H1 (cell line): ENCODE measurements at regions not wholly inside any gene's neighbourhood (a gene's known extent, or its start where the extent isn't known, plus 50 kb on each side); places are given as distances from the start of the nearest gene placed in this dataset.

Source experiments
- CTCF ChIA-PET: fragments of 300-600 bp; sonication (Branson Sonifier 250); formaldehyde crosslinking; loops from one replicate; lab custom pipeline; 2021; ENCODE audit not compliant: partially characterized antibody; lab: Charles Lee
- POLR2A ChIA-PET: fragments of 300-600 bp; sonication (Branson Sonifier 250); formaldehyde crosslinking; loops from one replicate; lab custom pipeline; 2021; ENCODE audit warnings: inconsistent platforms; ENCODE audit not compliant: partially characterized antibody; lab: Charles Lee
- DNase-seq, 2 experiments: peaks; one replicate each; pipeline versions ENCODE4 v3.0.0 to v3.0.0-alpha.2; 2010 to 2022; ENCODE audit warnings: low spot score in 2 of 2, low read depth in 1 of 2, mixed read lengths in 1 of 2
- FAIRE-seq: peaks from 2 replicates; lab custom pipeline; 2011; peaks lifted over from hg19 to GRCh38; lab: Jason Lieb, UNC
- H2AFZ ChIP-seq: 2 replicates; pipeline ENCODE4 v1.8.1; 2012; ENCODE audit warnings: low read length, inconsistent platforms
- H2AK5ac ChIP-seq: 2 replicates; pipeline ENCODE4 v1.6.1; 2013; ENCODE audit warnings: low read depth, low read length
- H2BK120ac ChIP-seq: replicated peaks from 2 replicates; pipeline ENCODE3; 2013; ENCODE audit warnings: low read depth, low read length, inconsistent platforms
- H2BK12ac ChIP-seq: 2 replicates; pipeline ENCODE4 v1.6.1; 2013; ENCODE audit warnings: low read depth, low read length
- H2BK15ac ChIP-seq: 2 replicates; pipeline ENCODE4 v1.6.1; 2013; ENCODE audit warnings: low read length
- H2BK20ac ChIP-seq: 2 replicates; pipeline ENCODE4 v1.6.1; 2013; ENCODE audit warnings: low read length
- H2BK5ac ChIP-seq: 2 replicates; pipeline ENCODE4 v1.6.1; 2013; ENCODE audit warnings: low read depth, low read length
- H3K14ac ChIP-seq: 2 replicates; pipeline ENCODE4 v1.6.1; 2013; ENCODE audit warnings: inconsistent platforms; ENCODE audit not compliant: insufficient read length
- H3K18ac ChIP-seq: 2 replicates; pipeline ENCODE4 v1.6.1; 2013; ENCODE audit warnings: low read length; ENCODE audit errors: extremely low read depth
- H3K23ac ChIP-seq: 2 replicates; pipeline ENCODE4 v1.6.1; 2013; ENCODE audit warnings: inconsistent platforms; ENCODE audit not compliant: insufficient read length
- H3K23me2 ChIP-seq: 2 replicates; pipeline ENCODE4 v1.6.1; 2013; ENCODE audit warnings: low read depth, low read length
- H3K27ac ChIP-seq: 2 replicates; pipeline ENCODE4 v1.6.1; 2011; ENCODE audit warnings: low read depth, low read length, inconsistent platforms
- H3K27me3 ChIP-seq, 4 experiments: replicated peaks in 1 of 4; 1 replicate in 1 of 4; 2 replicates in 3 of 4; pipeline versions ENCODE4 v1.6.1 to v1.8.1; 2011 to 2013; ENCODE audit warnings: low read length in 3 of 4, mild to moderate bottlenecking in 3 of 4, inconsistent platforms in 2 of 4, mixed read lengths in 2 of 4, moderate library complexity in 1 of 4; ENCODE audit not compliant: control insufficient read depth in 3 of 4, insufficient read depth in 3 of 4; ENCODE audit errors: extremely low read depth in 1 of 4
- H3K36me3 ChIP-seq, 4 experiments: 2 replicates each; pipeline versions ENCODE4 v1.6.1 to v1.8.1; 2011 to 2013; ENCODE audit warnings: mild to moderate bottlenecking in 4 of 4, low read length in 3 of 4, moderate library complexity in 2 of 4, control low read depth in 1 of 4, inconsistent platforms in 1 of 4; ENCODE audit not compliant: insufficient read depth in 4 of 4, control insufficient read depth in 2 of 4
- H3K4ac ChIP-seq: replicated peaks from 2 replicates; pipeline ENCODE3; 2013; ENCODE audit warnings: low read length, low read depth, mixed read lengths, inconsistent platforms; ENCODE audit not compliant: insufficient read length
- H3K4me1 ChIP-seq, 4 experiments: replicated peaks in 1 of 4; 1 replicate in 1 of 4; 2 replicates in 3 of 4; pipeline versions ENCODE4 v1.6.1 to v1.8.1; 2011 to 2013; ENCODE audit warnings: low read length in 3 of 4, inconsistent platforms in 2 of 4, mixed read lengths in 1 of 4; ENCODE audit not compliant: insufficient read depth in 4 of 4, control insufficient read depth in 3 of 4
- H3K4me2 ChIP-seq, 2 experiments: 2 replicates each; pipeline versions ENCODE4 v1.6.1 to v1.8.1; 2011 to 2013; ENCODE audit warnings: low read depth in 2 of 2, low read length in 2 of 2, control low read depth in 1 of 2, inconsistent platforms in 1 of 2, mild to moderate bottlenecking in 1 of 2; ENCODE audit not compliant: insufficient read depth in 1 of 2
- H3K4me3 ChIP-seq, 4 experiments: fragments of 200-600, 300-600 bp in 1 of 4; sonication (generic), shearing (Covaris generic), sonication (Bioruptor Twin) in 1 of 4; 2 replicates each; pipeline versions ENCODE4 v1.5.1 to v1.8.1; 2011 to 2016; ENCODE audit warnings: low read length in 4 of 4, low read depth in 3 of 4, control low read depth in 2 of 4, inconsistent platforms in 2 of 4, mild to moderate bottlenecking in 2 of 4, mixed read lengths in 1 of 4, moderate library complexity in 1 of 4; ENCODE audit not compliant: insufficient read depth in 2 of 4; ENCODE audit errors: extremely low read depth in 1 of 4
- H3K56ac ChIP-seq: replicated peaks from 2 replicates; pipeline ENCODE3; 2013; ENCODE audit warnings: low read depth, mild to moderate bottlenecking, mixed read lengths, low read length, inconsistent platforms; ENCODE audit not compliant: insufficient read length
- H3K79me1 ChIP-seq: 2 replicates; pipeline ENCODE4 v1.6.1; 2013; ENCODE audit warnings: low read depth, low read length, control low read depth
- H3K79me2 ChIP-seq, 2 experiments: 2 replicates each; pipeline versions ENCODE4 v1.6.1 to v1.8.1; 2012 to 2013; ENCODE audit warnings: low read length in 2 of 2, mild to moderate bottlenecking in 2 of 2, inconsistent platforms in 1 of 2; ENCODE audit not compliant: insufficient read depth in 2 of 2, control insufficient read depth in 1 of 2
- H3K9ac ChIP-seq, 4 experiments: replicated peaks in 1 of 4; 1 replicate in 1 of 4; 2 replicates in 3 of 4; pipeline versions ENCODE4 v1.6.1 to v1.8.1; 2011 to 2013; ENCODE audit warnings: low read depth in 3 of 4, low read length in 3 of 4, control low read depth in 2 of 4, mild to moderate bottlenecking in 2 of 4, moderate library complexity in 2 of 4, inconsistent platforms in 1 of 4; ENCODE audit errors: extremely low read depth in 1 of 4
- H3K9me3 ChIP-seq, 2 experiments: 2 replicates each; pipeline versions ENCODE4 v1.6.1 to v1.8.1; 2012 to 2013; ENCODE audit warnings: mild to moderate bottlenecking in 2 of 2, moderate library complexity in 2 of 2, control low read depth in 1 of 2, inconsistent platforms in 1 of 2, low read depth in 1 of 2, low read length in 1 of 2, mixed read lengths in 1 of 2; ENCODE audit not compliant: insufficient read depth in 2 of 2
- H4K20me1 ChIP-seq, 2 experiments: replicated peaks in 1 of 2; 2 replicates each; pipeline versions ENCODE3 to v1.8.1; 2011 to 2013; ENCODE audit warnings: inconsistent platforms in 2 of 2, low read length in 2 of 2, mild to moderate bottlenecking in 1 of 2; ENCODE audit not compliant: insufficient read depth in 2 of 2, control insufficient read depth in 1 of 2
- H4K5ac ChIP-seq: 2 replicates; pipeline ENCODE4 v1.6.1; 2013; ENCODE audit warnings: low read length, low read depth, mixed read lengths, inconsistent platforms; ENCODE audit not compliant: insufficient read length
- H4K8ac ChIP-seq: 2 replicates; pipeline ENCODE4 v1.8.0; 2013; ENCODE audit warnings: mild to moderate bottlenecking, moderate library complexity, low read length, inconsistent platforms; ENCODE audit not compliant: insufficient read depth; ENCODE audit errors: extremely low read depth
- H4K91ac ChIP-seq: replicated peaks from 2 replicates; pipeline ENCODE3; 2013; ENCODE audit warnings: low read length, mixed read lengths, inconsistent platforms; ENCODE audit not compliant: insufficient read length
- EP300 ChIP-seq, 2 experiments: IDR thresholded peaks; 1 replicate in 1 of 2; 2 replicates in 1 of 2; pipeline ENCODE4 v1.6.1; 2011 to 2012; ENCODE audit warnings: low read depth in 2 of 2, low read length in 2 of 2, mild to moderate bottlenecking in 2 of 2, borderline replicate concordance in 1 of 2, inconsistent platforms in 1 of 2, moderate library complexity in 1 of 2
- JUN ChIP-seq: IDR thresholded peaks from 2 replicates; pipeline ENCODE4 v1.6.1; 2011; ENCODE audit warnings: low read depth, mild to moderate bottlenecking, improper control_type of control experiment, low read length
- KDM4A ChIP-seq: IDR thresholded peaks from one replicate; pipeline ENCODE4 v1.7.1; 2012; ENCODE audit warnings: low read depth, mild to moderate bottlenecking, moderate library complexity, low read length, inconsistent platforms; ENCODE audit not compliant: severe bottlenecking
- KDM5A ChIP-seq: fragments of 200-600 bp; IDR thresholded peaks from 2 replicates; pipeline ENCODE4 v1.7.1; 2012; ENCODE audit warnings: mild to moderate bottlenecking, low read length, inconsistent platforms, mixed read lengths
- MAX ChIP-seq: IDR thresholded peaks from 2 replicates; pipeline ENCODE4 v1.6.1; 2012; ENCODE audit warnings: inconsistent platforms
- RBBP5 ChIP-seq: IDR thresholded peaks from 2 replicates; pipeline ENCODE4 v1.7.1; 2012; ENCODE audit warnings: low read depth, mild to moderate bottlenecking, inconsistent platforms, low read length, moderate library complexity, borderline replicate concordance
- SP4 ChIP-seq: IDR thresholded peaks from 2 replicates; pipeline ENCODE4 v1.6.1; 2012; ENCODE audit warnings: low read length, inconsistent platforms
- TAF7 ChIP-seq: optimal IDR thresholded peaks from 2 replicates; pipeline ENCODE3; 2011; ENCODE audit warnings: low read depth, mild to moderate bottlenecking, inconsistent platforms, low read length, moderate library complexity, borderline replicate concordance
- TEAD4 ChIP-seq: IDR thresholded peaks from 2 replicates; pipeline ENCODE4 v1.6.1; 2012; ENCODE audit warnings: low read depth, low read length, inconsistent platforms, mixed read lengths
- WGBS, 2 experiments: shearing (Covaris generic) in 1 of 2; methylation state at CpG; one replicate each; pipeline versions ENCODE4 v1.1.6 to v1.1.7; 2013 to 2015; ENCODE audit warnings: low lambda C conversion rate in 2 of 2, mixed read lengths in 2 of 2, inconsistent platforms in 1 of 2, low coverage in 1 of 2, missing lambda C conversion rate in 1 of 2; ENCODE audit not compliant: insufficient replicate concordance in 2 of 2, insufficient coverage in 1 of 2, insufficient read length in 1 of 2; ENCODE audit errors: extremely low coverage in 1 of 2, missing lambda C conversion rate in 1 of 2; 5-methylcytosine and 5-hydroxymethylcytosine counted together

GRCh38 chr3:87742250-87742649 is 316.6 kb downstream of the CGGBP1 start:
- POLR2A ChIA-PET = no interaction called here
- no peak overlapping the region for H3K9ac ChIP-seq
- no peak overlapping the region for H3K27ac ChIP-seq
- no peaks in the 10 kb centered on the region for H3K23me2 ChIP-seq
- CTCF ChIA-PET = interaction anchor here (1.1 kb wide), 1 partner anchor 30 kb away, joined by 3 read pairs; no protein-coding TSS in a partner anchor
- FAIRE-seq = no peak
- no peak overlapping the region for H2AK5ac ChIP-seq
- H4K20me1 ChIP-seq = no peaks in the 10 kb centered on the region
- 95% methylated on average over 2 of the region's 2 CpGs; no CpG with 5 or more reads in 1 of the 2 experiments for WGBS, 2 experiments
- H2BK20ac ChIP-seq = no peak overlapping the region
- H3K4me3 ChIP-seq = no peak overlapping the region
- H3K4ac ChIP-seq = no peak overlapping the region
- H3K23ac ChIP-seq = no peak overlapping the region
- H3K14ac ChIP-seq = no peak overlapping the region
- no peak overlapping the region for H3K18ac ChIP-seq
- H3K27me3 ChIP-seq = no peaks in the 10 kb centered on the region
- H3K56ac ChIP-seq = no peak overlapping the region
- TF ChIP-seq SP4 (no peak), TAF7 (no peak), EP300 (IDR thresholded peaks at IDR 0.05; ENCODE audit: borderline replicate concordance in 1 of 2, low read depth in 2 of 2, low read length in 2 of 2) (no peak), KDM5A (no peak), TEAD4 (no peak), RBBP5 (no peak), KDM4A (no peak), MAX (no peak), JUN (no peak)
- H3K79me1 ChIP-seq = no peaks in the 10 kb centered on the region
- H4K8ac ChIP-seq = no peak overlapping the region
- no peaks in the 10 kb centered on the region for H3K79me2 ChIP-seq
- no peak overlapping the region for H2AFZ ChIP-seq
- H2BK15ac ChIP-seq = no peak overlapping the region
- H2BK120ac ChIP-seq = no peak overlapping the region
- H3K4me1 ChIP-seq = no peaks in the 10 kb centered on the region
- H2BK12ac ChIP-seq = no peak overlapping the region
- DNase-seq = no peak
- no peak overlapping the region for H4K5ac ChIP-seq
- no peak overlapping the region for H4K91ac ChIP-seq
- no peak overlapping the region for H2BK5ac ChIP-seq
- H3K9me3 ChIP-seq = peaks cover 22 to 31% of the 10 kb centered on the region in 2 experiments
- no peaks in the 10 kb centered on the region; a peak in 1 of 8 replicates for H3K36me3 ChIP-seq
- no peak overlapping the region for H3K4me2 ChIP-seq
